22Rv1 (cell line): ENCODE measurements at regions not wholly inside any gene's neighbourhood (a gene's known extent, or its start where the extent isn't known, plus 50 kb on each side); places are given as distances from the start of the nearest gene placed in this dataset.

Source experiments
- H3K27ac ChIP-seq: fragments of 450-650 bp; 2 replicates; pipeline ENCODE4 v1.5.1; 2017
- CTCF ChIP-seq: fragments of 450-650 bp; IDR thresholded peaks from 2 replicates; pipeline ENCODE4 v1.5.1; 2017; ENCODE audit warnings: mild to moderate bottlenecking
- ZFX ChIP-seq: fragments of 450-650 bp; IDR thresholded peaks from 2 replicates; pipeline ENCODE4 v1.6.1; 2017; ENCODE audit warnings: antibody characterized with exemption, borderline replicate concordance

- TF ChIP-seq CTCF (no peak), ZFX (no peak)
- no peak overlapping the region for H3K27ac ChIP-seq
Observed at GRCh38 chr10:36232935-36233334, 590.8 kb upstream of the FZD8 start.

GRCh38 chr10:36224431-36224985 lies 582.4 kb upstream of the FZD8 start:
- no peak overlapping the region for H3K27ac ChIP-seq
- TF ChIP-seq CTCF, result no peak

GRCh38 chr10:36221101-36221500 lies 579.0 kb upstream of the FZD8 start:
- no peak overlapping the region for H3K27ac ChIP-seq
- TF ChIP-seq CTCF (no peak), ZFX (no peak)

GRCh38 chr10:36220151-36220550 lies 578.1 kb upstream of the FZD8 start:
- TF ChIP-seq CTCF, result no peak
- TF ChIP-seq ZFX, result no peak
- no peak overlapping the region for H3K27ac ChIP-seq

GRCh38 chr10:36211856-36212255 lies 569.8 kb upstream of the FZD8 start:
- TF ChIP-seq ZFX (no peak), CTCF (no peak)
- H3K27ac ChIP-seq, result no peak overlapping the region

- TF ChIP-seq CTCF (no peak), ZFX (no peak)
- no peak overlapping the region for H3K27ac ChIP-seq
Observed at GRCh38 chr10:36209480-36209879, 567.4 kb upstream of the FZD8 start.

GRCh38 chr10:36202881-36203280 lies 560.8 kb upstream of the FZD8 start:
- TF ChIP-seq CTCF (no peak), ZFX (no peak)
- no peak overlapping the region for H3K27ac ChIP-seq
